ENCODE measurements at regions not wholly inside any gene's neighbourhood (a gene's known extent, or its start where the extent isn't known, plus 50 kb on each side); places are given as distances from the start of the nearest gene placed in this dataset.

- Histone ChIP-seq H3F3A (ENCODE audit: insufficient read depth) (no peaks in the 10 kb centered on the region), H3K4me2 (ENCODE audit: low read depth, low read length, poor library complexity, severe bottlenecking) (no peak overlapping the region), H3K9ac (ENCODE audit: low read length) (no peak overlapping the region), H2AFZ (ENCODE audit: low read depth, low read length, severe bottlenecking) (no peak overlapping the region), H4K20me1 (ENCODE audit: low read depth, low read length) (no peaks in the 10 kb centered on the region), H3K27ac (ENCODE audit: low read depth, low read length) (no peak overlapping the region), H3K4me3 (ENCODE audit: insufficient read depth, low read length, poor library complexity, severe bottlenecking) (no peak overlapping the region), H3K9me3 (ENCODE audit: insufficient read depth, low read length) (no peaks in the 10 kb centered on the region), H3K36me3 (ENCODE audit: low read length) (no peaks in the 10 kb centered on the region), H3K9me2 (replicated peaks; ENCODE audit: insufficient read depth, low read length) (no peaks in the 10 kb centered on the region), H3K27me3 (ENCODE audit: low read length) (no peaks in the 10 kb centered on the region), H3K79me2 (ENCODE audit: insufficient read depth, low read length) (no peaks in the 10 kb centered on the region)
- no peak for TF ChIP-seq EZH2phosphoT487 (conservative IDR thresholded peaks at IDR 0.05; ENCODE audit: low read length)
- TF ChIP-seq, protein P1, sequence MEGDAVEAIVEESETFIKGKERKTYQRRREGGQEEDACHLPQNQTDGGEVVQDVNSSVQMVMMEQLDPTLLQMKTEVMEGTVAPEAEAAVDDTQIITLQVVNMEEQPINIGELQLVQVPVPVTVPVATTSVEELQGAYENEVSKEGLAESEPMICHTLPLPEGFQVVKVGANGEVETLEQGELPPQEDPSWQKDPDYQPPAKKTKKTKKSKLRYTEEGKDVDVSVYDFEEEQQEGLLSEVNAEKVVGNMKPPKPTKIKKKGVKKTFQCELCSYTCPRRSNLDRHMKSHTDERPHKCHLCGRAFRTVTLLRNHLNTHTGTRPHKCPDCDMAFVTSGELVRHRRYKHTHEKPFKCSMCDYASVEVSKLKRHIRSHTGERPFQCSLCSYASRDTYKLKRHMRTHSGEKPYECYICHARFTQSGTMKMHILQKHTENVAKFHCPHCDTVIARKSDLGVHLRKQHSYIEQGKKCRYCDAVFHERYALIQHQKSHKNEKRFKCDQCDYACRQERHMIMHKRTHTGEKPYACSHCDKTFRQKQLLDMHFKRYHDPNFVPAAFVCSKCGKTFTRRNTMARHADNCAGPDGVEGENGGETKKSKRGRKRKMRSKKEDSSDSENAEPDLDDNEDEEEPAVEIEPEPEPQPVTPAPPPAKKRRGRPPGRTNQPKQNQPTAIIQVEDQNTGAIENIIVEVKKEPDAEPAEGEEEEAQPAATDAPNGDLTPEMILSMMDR (IDR thresholded peaks at IDR 0.05; ENCODE audit: insufficient read depth, low read length, poor library complexity, severe bottlenecking) = no peak
These were observed 376.9 kb downstream of the PPP3CA start for GRCh38 chr4:100970414-100970813.

DNA sequence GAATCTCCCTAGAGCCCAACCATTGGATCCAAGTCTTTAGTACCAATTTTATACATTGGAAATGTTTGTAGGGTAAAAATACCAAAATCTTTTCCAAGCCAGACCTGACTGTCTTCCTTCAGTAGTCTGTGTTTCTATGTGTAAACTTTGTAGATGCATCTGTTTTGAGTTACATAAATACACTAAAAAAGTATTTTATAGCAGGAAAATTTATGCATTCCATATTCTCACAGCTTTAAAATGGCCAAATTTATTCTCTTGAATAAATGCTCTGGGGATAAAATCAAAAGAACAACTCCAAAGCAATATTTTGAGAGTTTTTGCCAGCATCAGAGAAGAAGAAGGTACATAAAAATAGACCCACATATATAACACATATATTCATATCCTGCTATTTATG is 377.4 kb downstream of the PPP3CA start:
- no peaks in the 10 kb centered on the region for H3F3A ChIP-seq (ENCODE audit: insufficient read depth)
- no peaks in the 10 kb centered on the region for H3K27me3 ChIP-seq (ENCODE audit: low read length)
- H3K36me3 ChIP-seq (ENCODE audit: low read length) = no peaks in the 10 kb centered on the region
- TF ChIP-seq, protein P1 (IDR thresholded peaks at IDR 0.05; ENCODE audit: insufficient read depth, low read length, poor library complexity, severe bottlenecking) = no peak
- TF ChIP-seq EZH2phosphoT487 (conservative IDR thresholded peaks at IDR 0.05; ENCODE audit: low read length) = no peak
- no peak overlapping the region for H2AFZ ChIP-seq (ENCODE audit: low read depth, low read length, severe bottlenecking)
- no peaks in the 10 kb centered on the region for H3K9me2 ChIP-seq (replicated peaks; ENCODE audit: insufficient read depth, low read length)
- H4K20me1 ChIP-seq (ENCODE audit: low read depth, low read length) = no peaks in the 10 kb centered on the region
- H3K9ac ChIP-seq (ENCODE audit: low read length) = no peak overlapping the region
- no peak overlapping the region for H3K4me3 ChIP-seq (ENCODE audit: insufficient read depth, low read length, poor library complexity, severe bottlenecking)
- H3K9me3 ChIP-seq (ENCODE audit: insufficient read depth, low read length) = no peaks in the 10 kb centered on the region
- no peak overlapping the region for H3K4me2 ChIP-seq (ENCODE audit: low read depth, low read length, poor library complexity, severe bottlenecking)
- H3K27ac ChIP-seq (ENCODE audit: low read depth, low read length) = no peak overlapping the region
- no peaks in the 10 kb centered on the region for H3K79me2 ChIP-seq (ENCODE audit: insufficient read depth, low read length)

- H3K36me3 ChIP-seq (ENCODE audit: low read length) = no peaks in the 10 kb centered on the region
- H4K20me1 ChIP-seq (ENCODE audit: low read depth, low read length) = no peaks in the 10 kb centered on the region
- H3K9me2 ChIP-seq (replicated peaks; ENCODE audit: insufficient read depth, low read length) = no peaks in the 10 kb centered on the region
- no peak overlapping the region for H3K9ac ChIP-seq (ENCODE audit: low read length)
- TF ChIP-seq, protein P1 (IDR thresholded peaks at IDR 0.05; ENCODE audit: insufficient read depth, low read length, poor library complexity, severe bottlenecking) = no peak
- no peak for TF ChIP-seq EZH2phosphoT487 (conservative IDR thresholded peaks at IDR 0.05; ENCODE audit: low read length)
- no peaks in the 10 kb centered on the region for H3K79me2 ChIP-seq (ENCODE audit: insufficient read depth, low read length)
- no peaks in the 10 kb centered on the region for H3F3A ChIP-seq (ENCODE audit: insufficient read depth)
- no peak overlapping the region for H3K27ac ChIP-seq (ENCODE audit: low read depth, low read length)
- no peaks in the 10 kb centered on the region for H3K9me3 ChIP-seq (ENCODE audit: insufficient read depth, low read length)
- no peak overlapping the region for H3K4me2 ChIP-seq (ENCODE audit: low read depth, low read length, poor library complexity, severe bottlenecking)
- no peak overlapping the region for H2AFZ ChIP-seq (ENCODE audit: low read depth, low read length, severe bottlenecking)
- H3K4me3 ChIP-seq (ENCODE audit: insufficient read depth, low read length, poor library complexity, severe bottlenecking) = no peak overlapping the region
- H3K27me3 ChIP-seq (ENCODE audit: low read length) = no peaks in the 10 kb centered on the region
These were observed 379.3 kb downstream of the PPP3CA start for GRCh38 chr4:100968046-100968445.

All from SU-DHL-6 (cell line).